Fibroblast of skin of left quadriceps (primary cell): ENCODE measurements at regions not wholly inside any gene's neighbourhood (a gene's known extent, or its start where the extent isn't known, plus 50 kb on each side); places are given as distances from the start of the nearest gene placed in this dataset.

Source experiments
- DNase-seq, 2 experiments: peaks; one replicate each; pipeline ENCODE4 v3.0.0-alpha.2; 2013; ENCODE audit warnings: low read depth in 2 of 2

- DNase-seq: no peak
Measured at GRCh38 chr4:71275004-71275403, 63.8 kb upstream of the SLC4A4 start.

- DNase-seq: no peak
Measured at GRCh38 chr4:71275570-71275969, 63.2 kb upstream of the SLC4A4 start.

- DNase-seq: no peak
Measured at GRCh38 chr4:71277353-71277752, 61.5 kb upstream of the SLC4A4 start.

- no peak for DNase-seq
Measured at GRCh38 chr4:71283642-71284257, 55.1 kb upstream of the SLC4A4 start.

GRCh38 chr4:71287305-71287704, 51.5 kb upstream of the SLC4A4 start:
- no peak for DNase-seq

GRCh38 chr4:71288875-71289274, 49.9 kb upstream of the SLC4A4 start:
- DNase-seq: no peak
